ENCODE measurements at regions not wholly inside any gene's neighbourhood (a gene's known extent, or its start where the extent isn't known, plus 50 kb on each side); places are given as distances from the start of the nearest gene placed in this dataset.

DNA sequence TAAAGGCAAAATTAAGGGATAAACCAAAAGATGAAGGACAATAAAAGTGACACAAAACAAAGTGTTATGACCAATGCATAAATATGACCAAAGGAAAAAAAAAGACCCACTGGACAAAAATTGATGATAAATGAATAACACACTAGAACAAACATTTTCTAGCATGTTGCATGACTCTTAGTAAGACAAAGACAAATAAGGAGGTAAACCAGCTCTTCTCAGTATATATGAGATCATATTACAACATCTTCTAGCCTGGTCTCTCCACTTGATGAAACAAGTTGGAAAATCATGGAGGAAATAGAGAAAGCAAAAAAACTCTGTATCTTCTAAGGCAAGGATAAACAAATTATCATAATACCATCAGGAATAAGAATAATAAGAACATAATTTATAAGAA, 163.9 kb upstream of the GBE1 start (continued):
- TF ChIP-seq ZNF551 (CRISPR knock-in tag; IDR thresholded peaks at IDR 0.05) (no peak), FOXK2 (conservative IDR thresholded peaks at IDR 0.05 in 1 of 2, IDR thresholded peaks at IDR 0.05 in 1 of 2; ENCODE audit: low read depth in 2 of 2) (no peak)

DNA sequence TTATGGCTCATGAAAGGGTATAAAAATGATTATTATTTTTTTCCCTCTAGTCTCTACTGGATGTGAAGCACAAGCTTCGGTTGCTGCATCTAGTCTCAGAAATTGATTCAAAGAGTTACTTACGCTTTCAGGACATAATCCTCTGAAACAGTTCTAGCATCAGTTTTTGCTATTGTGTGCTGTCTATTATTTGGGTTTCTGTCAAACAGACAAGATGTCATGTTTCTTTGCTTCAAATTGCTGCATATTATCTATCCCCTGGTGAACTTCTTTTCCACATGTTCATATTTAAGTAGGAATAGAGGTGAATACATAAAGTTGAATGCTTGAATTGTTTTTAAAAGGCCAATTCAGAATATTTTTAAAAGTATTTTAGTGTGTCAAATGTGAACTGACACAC, 161.6 kb upstream of the GBE1 start:
- no peak overlapping the region for H2AFZ ChIP-seq (ENCODE audit: low read depth, low read length)
- no peaks in the 10 kb centered on the region for H3K9me3 ChIP-seq (replicated peaks; ENCODE audit: control insufficient read depth, insufficient read depth, low read depth, low read length)
- BruUV-seq (replicated peaks): no TSS peak
- H3K9ac ChIP-seq (ENCODE audit: insufficient read depth in 1 of 2, low read depth in 2 of 2, low read length in 2 of 2): no peak overlapping the region
- intact Hi-C loops (cut with micrococcal nuclease): no loop called here
- ATAC-seq: no peak
- no peaks in the 10 kb centered on the region for H4K20me1 ChIP-seq (replicated peaks; ENCODE audit: control insufficient read depth, insufficient read depth, low read length)
- H3K79me2 ChIP-seq (ENCODE audit: control insufficient read depth, insufficient read depth, low read length): no peaks in the 10 kb centered on the region
- no peak overlapping the region for H3K4me3 ChIP-seq
- 0% methylated on average over 2 of the region's 2 CpGs for WGBS (ENCODE audit: insufficient coverage, low coverage, missing lambda C conversion rate)
- H3K9me1 ChIP-seq (ENCODE audit: control insufficient read depth, insufficient read depth, low read length): no peaks in the 10 kb centered on the region
- no peak for DNase-seq (ENCODE audit: extremely low read depth in 1 of 4, low spot score in 3 of 4)
- POLR2A ChIA-PET: no interaction called here
- in situ Hi-C loops (cut with MboI): no loop called here
- no peaks in the 10 kb centered on the region for H3K27me3 ChIP-seq (ENCODE audit: control insufficient read depth in 2 of 2, insufficient read depth in 2 of 2, low read length in 2 of 2)
- H3K4me2 ChIP-seq (ENCODE audit: insufficient read depth, low read length): no peak overlapping the region
- CTCF ChIA-PET (ENCODE audit: low intra/inter-chr PET ratio): no interaction called here
- H3K4me1 ChIP-seq (replicated peaks in 1 of 2; ENCODE audit: control insufficient read depth in 2 of 2, insufficient read depth in 2 of 2, low read length in 2 of 2): no peaks in the 10 kb centered on the region
- no peak for FAIRE-seq
- no peak overlapping the region for H3K27ac ChIP-seq (ENCODE audit: extremely low read depth, low read depth, low read length)
- no peaks in the 10 kb centered on the region for H3K36me3 ChIP-seq (ENCODE audit: control insufficient read depth, insufficient read depth, low read length)
- TF ChIP-seq FOXK2 (conservative IDR thresholded peaks at IDR 0.05 in 1 of 2, IDR thresholded peaks at IDR 0.05 in 1 of 2; ENCODE audit: low read depth in 2 of 2) (no peak), ATF2 (CRISPR knock-in tag; IDR thresholded peaks at IDR 0.05) (no peak), PTRF (tag; IDR thresholded peaks at IDR 0.05) (no peak), DPF2 (IDR thresholded peaks at IDR 0.05) (no peak), MCM3 (IDR thresholded peaks at IDR 0.05) (no peak)
- TF ChIP-seq, protein P1, sequence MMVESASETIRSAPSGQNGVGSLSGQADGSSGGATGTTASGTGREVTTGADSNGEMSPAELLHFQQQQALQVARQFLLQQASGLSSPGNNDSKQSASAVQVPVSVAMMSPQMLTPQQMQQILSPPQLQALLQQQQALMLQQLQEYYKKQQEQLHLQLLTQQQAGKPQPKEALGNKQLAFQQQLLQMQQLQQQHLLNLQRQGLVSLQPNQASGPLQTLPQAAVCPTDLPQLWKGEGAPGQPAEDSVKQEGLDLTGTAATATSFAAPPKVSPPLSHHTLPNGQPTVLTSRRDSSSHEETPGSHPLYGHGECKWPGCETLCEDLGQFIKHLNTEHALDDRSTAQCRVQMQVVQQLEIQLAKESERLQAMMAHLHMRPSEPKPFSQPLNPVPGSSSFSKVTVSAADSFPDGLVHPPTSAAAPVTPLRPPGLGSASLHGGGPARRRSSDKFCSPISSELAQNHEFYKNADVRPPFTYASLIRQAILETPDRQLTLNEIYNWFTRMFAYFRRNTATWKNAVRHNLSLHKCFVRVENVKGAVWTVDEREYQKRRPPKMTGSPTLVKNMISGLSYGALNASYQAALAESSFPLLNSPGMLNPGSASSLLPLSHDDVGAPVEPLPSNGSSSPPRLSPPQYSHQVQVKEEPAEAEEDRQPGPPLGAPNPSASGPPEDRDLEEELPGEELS (CRISPR knock-in tag; IDR thresholded peaks at IDR 0.05; ENCODE audit: borderline replicate concordance): no peak
- TF ChIP-seq, protein P2, sequence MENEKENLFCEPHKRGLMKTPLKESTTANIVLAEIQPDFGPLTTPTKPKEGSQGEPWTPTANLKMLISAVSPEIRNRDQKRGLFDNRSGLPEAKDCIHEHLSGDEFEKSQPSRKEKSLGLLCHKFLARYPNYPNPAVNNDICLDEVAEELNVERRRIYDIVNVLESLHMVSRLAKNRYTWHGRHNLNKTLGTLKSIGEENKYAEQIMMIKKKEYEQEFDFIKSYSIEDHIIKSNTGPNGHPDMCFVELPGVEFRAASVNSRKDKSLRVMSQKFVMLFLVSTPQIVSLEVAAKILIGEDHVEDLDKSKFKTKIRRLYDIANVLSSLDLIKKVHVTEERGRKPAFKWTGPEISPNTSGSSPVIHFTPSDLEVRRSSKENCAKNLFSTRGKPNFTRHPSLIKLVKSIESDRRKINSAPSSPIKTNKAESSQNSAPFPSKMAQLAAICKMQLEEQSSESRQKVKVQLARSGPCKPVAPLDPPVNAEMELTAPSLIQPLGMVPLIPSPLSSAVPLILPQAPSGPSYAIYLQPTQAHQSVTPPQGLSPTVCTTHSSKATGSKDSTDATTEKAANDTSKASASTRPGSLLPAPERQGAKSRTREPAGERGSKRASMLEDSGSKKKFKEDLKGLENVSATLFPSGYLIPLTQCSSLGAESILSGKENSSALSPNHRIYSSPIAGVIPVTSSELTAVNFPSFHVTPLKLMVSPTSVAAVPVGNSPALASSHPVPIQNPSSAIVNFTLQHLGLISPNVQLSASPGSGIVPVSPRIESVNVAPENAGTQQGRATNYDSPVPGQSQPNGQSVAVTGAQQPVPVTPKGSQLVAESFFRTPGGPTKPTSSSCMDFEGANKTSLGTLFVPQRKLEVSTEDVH (IDR thresholded peaks at IDR 0.05; ENCODE audit: low read depth, partially characterized antibody): no peak
